Epithelial cell of esophagus (primary cell): ENCODE measurements at regions not wholly inside any gene's neighbourhood (a gene's known extent, or its start where the extent isn't known, plus 50 kb on each side); places are given as distances from the start of the nearest gene placed in this dataset.
"Not testable (repeated sequence)": the region's sequence is repeated elsewhere in the genome, so short reads cannot be mapped to it uniquely, and the experiment has no call there.

Experiments used
- DNase-seq: peaks from one replicate; pipeline ENCODE4 v3.0.0; 2010; ENCODE audit warnings: low read depth
- H3K4me3 ChIP-seq: 2 replicates; pipeline ENCODE4 v1.5.1; 2011; ENCODE audit warnings: mild to moderate bottlenecking, low read length, control low read depth
- TF ChIP-seq, protein P1 (sequence below): IDR thresholded peaks from 2 replicates; pipeline ENCODE4 v1.5.1; 2011; ENCODE audit warnings: low read depth, mild to moderate bottlenecking, low read length, control low read depth, inconsistent platforms; ENCODE audit not compliant: insufficient read depth; ENCODE audit errors: missing control alignments

GRCh38 chr10:21385996-21386585 lies 139.4 kb downstream of the SKIDA1 start:
- TF ChIP-seq, protein P1, sequence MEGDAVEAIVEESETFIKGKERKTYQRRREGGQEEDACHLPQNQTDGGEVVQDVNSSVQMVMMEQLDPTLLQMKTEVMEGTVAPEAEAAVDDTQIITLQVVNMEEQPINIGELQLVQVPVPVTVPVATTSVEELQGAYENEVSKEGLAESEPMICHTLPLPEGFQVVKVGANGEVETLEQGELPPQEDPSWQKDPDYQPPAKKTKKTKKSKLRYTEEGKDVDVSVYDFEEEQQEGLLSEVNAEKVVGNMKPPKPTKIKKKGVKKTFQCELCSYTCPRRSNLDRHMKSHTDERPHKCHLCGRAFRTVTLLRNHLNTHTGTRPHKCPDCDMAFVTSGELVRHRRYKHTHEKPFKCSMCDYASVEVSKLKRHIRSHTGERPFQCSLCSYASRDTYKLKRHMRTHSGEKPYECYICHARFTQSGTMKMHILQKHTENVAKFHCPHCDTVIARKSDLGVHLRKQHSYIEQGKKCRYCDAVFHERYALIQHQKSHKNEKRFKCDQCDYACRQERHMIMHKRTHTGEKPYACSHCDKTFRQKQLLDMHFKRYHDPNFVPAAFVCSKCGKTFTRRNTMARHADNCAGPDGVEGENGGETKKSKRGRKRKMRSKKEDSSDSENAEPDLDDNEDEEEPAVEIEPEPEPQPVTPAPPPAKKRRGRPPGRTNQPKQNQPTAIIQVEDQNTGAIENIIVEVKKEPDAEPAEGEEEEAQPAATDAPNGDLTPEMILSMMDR: no peak
- peak; percentile 53 for DNase-seq
- no peak overlapping the region for H3K4me3 ChIP-seq

DNA sequence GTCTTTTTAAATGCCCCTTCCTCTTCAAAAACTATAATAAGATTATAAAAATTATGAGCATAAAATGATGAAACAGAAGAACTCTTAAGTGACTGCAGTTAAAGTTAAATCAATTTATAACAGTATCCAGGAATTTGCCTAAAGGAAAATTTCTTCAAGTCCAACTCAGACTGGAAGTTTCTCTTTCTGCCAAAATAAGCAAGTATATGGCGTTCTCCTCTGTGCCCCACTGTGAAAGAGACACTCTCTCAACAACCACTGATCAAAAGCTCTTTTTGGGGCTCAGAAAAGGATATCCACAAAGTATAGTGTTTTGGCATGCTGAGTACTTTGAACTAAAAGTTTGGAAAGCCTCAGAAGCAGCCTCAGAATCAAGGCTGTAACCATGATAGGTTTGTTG lies 139.9 kb downstream of the SKIDA1 start:
- H3K4me3 ChIP-seq: no peak overlapping the region
- DNase-seq: no peak
- TF ChIP-seq, protein P1: no peak

DNA sequence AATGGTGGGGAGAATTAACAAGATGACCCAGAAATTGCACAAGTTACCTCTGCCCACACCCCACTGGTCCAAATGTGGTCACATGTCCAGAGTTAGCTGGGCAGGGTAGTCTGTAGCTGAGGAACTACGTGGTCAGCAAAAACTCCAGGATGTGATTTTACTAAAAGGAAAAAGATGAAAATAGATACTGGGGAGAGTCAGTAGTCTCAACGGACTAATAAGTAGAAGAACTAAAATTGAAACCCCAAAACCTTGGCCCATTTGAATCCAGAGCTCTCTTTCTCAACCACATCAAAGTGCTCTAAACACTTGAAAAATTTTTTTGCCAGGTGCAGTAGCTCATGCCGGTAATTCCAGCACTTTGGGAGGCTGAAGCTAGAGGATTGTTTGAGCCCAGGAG lies 146.3 kb downstream of the SKIDA1 start:
- DNase-seq: no peak
- H3K4me3 ChIP-seq: no peak overlapping the region
- TF ChIP-seq, protein P1: no peak

DNA sequence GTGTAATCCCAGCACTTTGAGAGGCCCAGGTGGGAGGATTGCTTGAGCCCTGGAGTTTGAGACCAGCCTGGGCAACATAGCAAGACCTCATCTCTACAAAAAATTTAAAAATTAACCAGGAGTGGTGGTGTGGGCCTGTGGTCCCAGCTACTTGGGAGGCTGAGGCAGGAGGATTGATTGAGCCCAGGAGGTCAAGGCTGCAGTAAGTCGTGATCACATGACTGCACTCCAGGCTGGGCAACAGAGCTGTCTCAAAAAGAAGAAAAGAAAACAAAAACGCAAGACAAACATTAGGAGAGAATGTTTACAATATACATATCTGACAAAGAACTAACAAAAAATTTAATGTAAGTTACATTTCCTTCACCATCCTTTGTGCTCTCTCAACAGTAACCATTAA lies 150.2 kb downstream of the SKIDA1 start:
- not testable (repeated sequence) for H3K4me3 ChIP-seq, DNase-seq

DNA sequence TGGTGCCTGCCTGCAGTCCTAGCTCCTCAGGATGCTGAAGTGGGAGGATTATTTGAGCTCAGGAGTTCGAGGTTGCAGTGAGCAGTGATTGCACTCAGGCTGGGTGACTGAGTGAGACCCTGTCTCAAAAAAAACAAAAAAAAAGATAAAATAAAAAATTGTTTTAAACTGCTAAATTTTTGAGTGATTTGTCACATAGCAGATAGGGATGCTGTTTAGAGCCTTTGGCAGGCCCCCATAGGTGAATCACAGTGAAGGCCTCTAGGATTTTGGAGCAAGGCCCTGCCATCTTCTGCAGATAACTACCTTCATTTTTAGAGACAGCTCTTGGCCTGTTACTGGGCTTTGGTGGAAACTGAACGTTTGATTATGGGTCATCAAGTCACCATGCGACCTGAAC lies 151.6 kb downstream of the SKIDA1 start:
- not testable (repeated sequence) for DNase-seq, H3K4me3 ChIP-seq

DNA sequence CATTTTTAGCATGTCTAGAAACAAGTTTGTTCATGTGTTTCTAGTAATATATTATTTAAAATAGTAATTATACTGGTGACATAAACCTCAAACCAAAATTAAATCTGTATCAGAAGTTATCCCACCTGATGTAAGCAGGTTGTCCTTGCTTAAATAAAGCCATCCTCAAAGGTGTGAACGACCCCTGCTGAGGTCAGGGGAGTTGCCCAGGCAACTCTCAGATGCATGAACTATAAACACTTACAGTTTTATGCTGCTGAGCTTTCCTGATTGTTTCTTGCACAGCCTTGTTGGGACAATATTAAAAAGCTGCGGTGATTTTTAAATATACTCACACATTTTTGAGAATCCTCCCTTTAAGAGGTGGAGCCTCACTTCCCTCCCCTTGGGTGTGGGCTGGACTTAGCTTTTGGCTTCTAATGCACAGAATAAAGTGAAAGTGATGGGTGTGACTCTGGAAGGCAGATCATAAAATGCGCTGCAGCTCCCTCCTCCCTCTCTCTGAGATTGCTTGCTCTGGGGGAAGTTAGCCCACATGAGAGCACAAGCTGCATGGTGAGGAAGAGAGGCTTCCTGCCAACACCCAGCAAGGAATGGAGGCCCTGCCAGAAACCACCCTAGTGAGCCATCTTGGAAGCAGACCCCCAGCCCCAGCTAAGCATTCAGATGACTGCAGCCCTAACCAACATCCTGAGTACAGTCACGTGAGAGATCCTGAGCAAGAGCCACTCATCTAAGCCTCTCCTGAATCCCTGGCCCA lies 152.7 kb downstream of the SKIDA1 start:
- TF ChIP-seq, protein P1: no peak
- no peak overlapping the region for H3K4me3 ChIP-seq
- DNase-seq: peak; percentile 80

GRCh38 chr10:21369697-21370096 lies 155.8 kb downstream of the SKIDA1 start:
- DNase-seq: no peak
- H3K4me3 ChIP-seq: no peak overlapping the region
- TF ChIP-seq, protein P1: no peak

DNA sequence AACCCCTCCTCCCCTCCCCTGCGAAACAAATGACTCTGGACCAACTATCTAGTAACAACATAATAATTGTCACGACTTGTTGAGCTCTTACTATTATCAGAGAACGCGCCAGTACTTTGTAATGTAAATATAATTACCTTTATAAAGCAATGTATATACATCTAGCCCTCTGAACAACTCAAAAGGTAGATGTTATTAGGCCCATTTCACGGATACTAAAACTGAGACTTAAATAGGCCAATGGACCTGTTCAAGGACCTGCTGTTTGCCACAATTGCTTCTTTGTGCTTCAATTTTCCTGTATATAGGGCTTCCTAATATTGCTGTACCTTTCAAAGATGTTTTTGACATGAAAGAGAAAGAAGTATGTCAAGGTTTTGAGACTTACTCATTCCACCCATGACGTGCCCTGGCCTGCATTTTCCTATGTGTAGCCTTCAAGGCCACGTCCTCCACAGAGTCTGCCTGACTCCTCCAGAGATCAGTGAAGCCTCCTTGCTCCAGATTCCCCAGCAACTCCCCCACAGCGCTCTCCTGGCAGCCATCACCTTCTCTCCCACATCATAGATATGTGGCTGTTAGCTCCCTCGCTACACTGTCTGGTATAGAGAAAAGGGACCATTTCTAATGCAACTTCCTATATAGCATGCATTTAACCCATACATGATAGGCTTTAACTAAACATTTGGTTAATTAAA lies 156.6 kb downstream of the SKIDA1 start:
- TF ChIP-seq, protein P1: no peak
- peak; percentile 94 for DNase-seq
- no peak overlapping the region for H3K4me3 ChIP-seq
